RWPE1 (cell line): ENCODE measurements at regions not wholly inside any gene's neighbourhood (a gene's known extent, or its start where the extent isn't known, plus 50 kb on each side); places are given as distances from the start of the nearest gene placed in this dataset.

Source experiments
- CTCF ChIA-PET: fragments of 350-600 bp; sonication (Branson Sonifier 250); formaldehyde crosslinking; extraction: SDS; loops from one replicate; lab custom pipeline; 2021; lab: Yijun Ruan, JAX
- POLR2A ChIA-PET: fragments of 400-600 bp; formaldehyde crosslinking; extraction: SDS; loops from one replicate; lab custom pipeline; 2020; ENCODE audit warnings: antibody characterized with exemption; ENCODE audit not compliant: low non-redundant PET; lab: Yijun Ruan, JAX
- DNase-seq: peaks from one replicate; pipeline ENCODE4 v3.0.0; 2012; ENCODE audit warnings: low spot score
- H3K27ac ChIP-seq: fragments of 450-650 bp; 2 replicates; pipeline ENCODE4 v1.5.1; 2017
- CTCF ChIP-seq: fragments of 450-650 bp; conservative IDR thresholded peaks from 2 replicates; pipeline ENCODE4 v1.5.1; 2017; ENCODE audit warnings: low read depth, mild to moderate bottlenecking

- no peak for TF ChIP-seq CTCF
- DNase-seq, result no peak
- ChIA-PET CTCF (no interaction called here), POLR2A (no interaction called here)
- H3K27ac ChIP-seq, result no peak overlapping the region
Observed at GRCh38 chr6:132128424-132128823, 177.3 kb upstream of the CCN2 start.

DNA sequence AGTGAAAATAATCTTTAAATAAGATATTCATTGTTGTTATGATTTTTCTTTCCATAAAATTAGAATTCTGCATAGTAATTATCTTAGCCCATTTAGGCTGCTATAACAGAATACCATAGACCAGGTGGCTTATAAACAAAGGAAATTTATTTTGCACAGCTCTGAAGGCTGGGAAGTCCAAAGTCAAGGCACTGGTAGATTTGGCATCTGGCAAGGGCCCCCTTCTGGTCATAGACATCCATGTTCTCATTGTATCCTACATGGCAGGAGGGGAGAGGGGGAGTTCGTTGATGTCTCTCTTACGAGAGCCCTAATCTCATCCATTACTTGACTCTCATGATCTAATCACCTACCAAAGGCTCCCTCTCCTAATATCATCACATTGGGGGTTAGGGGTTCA is 175.0 kb upstream of the CCN2 start:
- POLR2A ChIA-PET, result no interaction called here
- H3K27ac ChIP-seq, result no peak overlapping the region
- CTCF ChIA-PET, result no interaction called here
- no peak for DNase-seq
- TF ChIP-seq CTCF, result no peak

GRCh38 chr6:132122871-132123270 is 171.7 kb upstream of the CCN2 start:
- TF ChIP-seq CTCF, result no peak
- POLR2A ChIA-PET, result no interaction called here
- no peak for DNase-seq
- CTCF ChIA-PET, result no interaction called here
- no peak overlapping the region for H3K27ac ChIP-seq

DNA sequence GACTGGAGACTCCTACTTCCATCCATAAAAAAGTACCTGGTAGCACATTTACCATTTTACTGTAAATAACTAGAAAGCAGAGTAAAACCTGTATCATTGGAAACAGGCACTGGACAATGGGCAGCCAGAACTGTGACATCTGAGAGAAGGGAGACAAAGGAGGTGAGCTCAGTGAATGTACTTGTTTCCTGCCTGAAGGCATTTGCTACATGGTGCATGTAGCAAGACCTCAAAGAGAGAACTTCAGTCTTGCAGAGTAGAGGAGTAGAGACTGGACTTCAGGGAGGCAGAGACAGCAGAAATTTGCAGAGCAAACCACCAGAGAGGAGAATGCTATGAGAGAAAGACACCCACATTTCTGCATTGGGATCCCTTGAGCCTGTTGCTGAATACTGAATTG is 171.0 kb upstream of the CCN2 start:
- no peak for TF ChIP-seq CTCF
- DNase-seq, result no peak
- ChIA-PET CTCF (interaction anchor here (0.7 kb wide), 1 partner anchor 76 kb away, joined by 3 read pairs; no protein-coding TSS in a partner anchor), POLR2A (no interaction called here)
- H3K27ac ChIP-seq, result no peak overlapping the region

DNA sequence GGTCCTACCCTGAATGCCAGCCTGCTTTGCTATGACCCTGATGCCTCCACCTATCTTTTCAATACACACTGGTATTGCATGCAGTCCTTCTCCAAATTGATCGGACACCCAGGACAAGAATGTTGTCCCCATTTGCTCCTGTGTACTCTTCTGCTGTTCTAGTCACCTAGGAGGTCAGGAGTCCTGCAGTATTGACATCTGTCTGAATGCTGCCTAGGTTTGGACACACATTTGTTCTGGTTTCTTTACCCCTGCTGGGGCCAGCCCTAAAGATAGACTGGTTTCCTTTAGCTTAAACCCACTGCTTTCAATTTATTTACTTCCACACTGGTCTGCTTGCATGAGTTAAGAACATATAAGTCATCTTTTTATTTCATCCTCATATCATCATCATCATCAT is 167.0 kb upstream of the CCN2 start:
- TF ChIP-seq CTCF, result no peak
- CTCF ChIA-PET, result interaction anchor here (0.7 kb wide), 1 partner anchor 378 kb away, joined by 3 read pairs; no protein-coding TSS in a partner anchor
- H3K27ac ChIP-seq, result no peak overlapping the region
- no peak for DNase-seq
- POLR2A ChIA-PET, result no interaction called here

DNA sequence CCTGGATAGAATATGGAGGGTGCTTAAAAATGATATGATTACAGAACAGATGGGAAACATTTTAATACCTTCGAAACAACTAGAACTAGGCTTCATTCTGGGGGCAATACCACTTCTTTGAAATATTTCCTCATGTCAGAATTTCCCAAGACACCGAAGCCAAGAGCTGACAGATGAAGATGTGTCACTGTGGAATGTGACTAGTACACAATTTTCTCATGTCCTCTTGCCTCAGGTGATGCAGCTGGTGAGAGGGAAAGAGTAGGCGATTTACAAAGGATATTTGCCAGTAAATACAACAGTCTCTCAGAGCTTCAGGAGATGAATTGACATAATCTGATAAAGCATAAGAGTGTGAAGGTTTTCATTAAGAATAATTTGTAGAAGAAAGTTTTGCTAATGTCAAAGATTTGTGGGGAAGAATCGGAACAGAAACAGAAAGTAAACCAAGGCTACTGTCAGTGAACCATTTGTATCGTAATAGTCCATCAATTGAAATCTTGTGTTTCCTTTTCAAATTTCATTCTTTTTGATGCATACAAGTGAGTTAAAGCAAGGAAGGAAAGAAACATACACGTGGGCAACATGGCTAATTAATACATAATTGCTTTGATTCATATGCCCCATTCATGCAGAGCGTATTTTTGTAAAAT is 164.7 kb upstream of the CCN2 start:
- ChIA-PET POLR2A (no interaction called here), CTCF (interaction anchor here (0.5 to 1.2 kb wide), 2 partner anchors 31 to 193 kb away, joined by 4 read pairs; no protein-coding TSS in a partner anchor)
- no peak overlapping the region for H3K27ac ChIP-seq
- no peak for TF ChIP-seq CTCF
- peak; percentile 11 for DNase-seq
